ENCODE measurements at regions not wholly inside any gene's neighbourhood (a gene's known extent, or its start where the extent isn't known, plus 50 kb on each side); places are given as distances from the start of the nearest gene placed in this dataset.

DNA sequence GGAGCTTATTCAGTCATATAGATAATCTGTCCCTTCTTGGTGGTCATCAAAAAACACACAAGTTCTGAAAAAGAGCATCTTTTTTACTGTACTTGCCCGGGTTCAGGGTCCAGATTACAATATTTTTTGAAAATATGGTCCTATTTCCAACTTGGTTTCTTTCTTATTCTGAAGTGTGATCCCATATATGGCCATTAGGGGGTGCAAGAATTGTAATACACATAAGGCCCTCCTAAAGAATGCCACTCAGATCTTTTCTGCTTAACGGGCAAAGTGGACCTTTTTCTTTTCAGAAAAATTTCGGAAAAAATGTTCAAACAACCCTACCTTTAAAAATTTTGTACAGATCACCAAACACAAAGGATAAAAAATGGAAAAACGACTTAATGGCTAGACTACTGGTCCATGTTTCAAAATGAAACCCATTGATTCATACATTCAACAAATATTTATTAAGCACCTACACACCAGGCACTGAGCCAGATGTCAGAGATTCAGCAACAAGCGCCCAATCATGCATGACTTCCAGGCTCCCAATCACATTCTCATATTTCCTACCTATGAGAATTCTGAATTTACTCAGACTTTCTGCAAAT, 102.0 kb upstream of the MYRIP start:
- TF ChIP-seq, protein P1, sequence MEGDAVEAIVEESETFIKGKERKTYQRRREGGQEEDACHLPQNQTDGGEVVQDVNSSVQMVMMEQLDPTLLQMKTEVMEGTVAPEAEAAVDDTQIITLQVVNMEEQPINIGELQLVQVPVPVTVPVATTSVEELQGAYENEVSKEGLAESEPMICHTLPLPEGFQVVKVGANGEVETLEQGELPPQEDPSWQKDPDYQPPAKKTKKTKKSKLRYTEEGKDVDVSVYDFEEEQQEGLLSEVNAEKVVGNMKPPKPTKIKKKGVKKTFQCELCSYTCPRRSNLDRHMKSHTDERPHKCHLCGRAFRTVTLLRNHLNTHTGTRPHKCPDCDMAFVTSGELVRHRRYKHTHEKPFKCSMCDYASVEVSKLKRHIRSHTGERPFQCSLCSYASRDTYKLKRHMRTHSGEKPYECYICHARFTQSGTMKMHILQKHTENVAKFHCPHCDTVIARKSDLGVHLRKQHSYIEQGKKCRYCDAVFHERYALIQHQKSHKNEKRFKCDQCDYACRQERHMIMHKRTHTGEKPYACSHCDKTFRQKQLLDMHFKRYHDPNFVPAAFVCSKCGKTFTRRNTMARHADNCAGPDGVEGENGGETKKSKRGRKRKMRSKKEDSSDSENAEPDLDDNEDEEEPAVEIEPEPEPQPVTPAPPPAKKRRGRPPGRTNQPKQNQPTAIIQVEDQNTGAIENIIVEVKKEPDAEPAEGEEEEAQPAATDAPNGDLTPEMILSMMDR (IDR thresholded peaks at IDR 0.05 in 4 of 5, conservative IDR thresholded peaks at IDR 0.05 in 1 of 5), result peak; percentile 33 to 67 (median 52)
- TF ChIP-seq POLR2A (IDR thresholded peaks at IDR 0.05), result no peak

Measured in gastrocnemius medialis (tissue), 4 donors.